Neural cell (in vitro differentiated cells): ENCODE measurements at regions not wholly inside any gene's neighbourhood (a gene's known extent, or its start where the extent isn't known, plus 50 kb on each side); places are given as distances from the start of the nearest gene placed in this dataset.

Experiments
- CTCF ChIP-seq: fragments of 450-650 bp; IDR thresholded peaks from 2 replicates; pipeline ENCODE4 v1.5.1; 2014; ENCODE audit warnings: antibody characterized with exemption, mild to moderate bottlenecking, moderate library complexity; ENCODE audit not compliant: poor library complexity, severe bottlenecking
- EP300 ChIP-seq: fragments of 450-650 bp; conservative IDR thresholded peaks from 2 replicates; pipeline ENCODE4 v1.6.1; 2014; ENCODE audit warnings: antibody characterized with exemption, mild to moderate bottlenecking, moderate library complexity; ENCODE audit not compliant: poor library complexity, severe bottlenecking
- EZH2 ChIP-seq: fragments of 200-600, 300-800 bp; shearing (Covaris generic), sonication (generic); IDR thresholded peaks from 2 replicates; pipeline ENCODE4 v1.6.1; 2014; ENCODE audit warnings: antibody characterized with exemption, low read length, borderline replicate concordance, mild to moderate bottlenecking; ENCODE audit not compliant: insufficient read depth, poor library complexity, severe bottlenecking
- MXI1 ChIP-seq: fragments of 450-650 bp; conservative IDR thresholded peaks from 2 replicates; pipeline ENCODE4 v1.6.1; 2014; ENCODE audit warnings: antibody characterized with exemption, mild to moderate bottlenecking; ENCODE audit not compliant: poor library complexity, severe bottlenecking
- POLR2AphosphoS5 ChIP-seq: IDR thresholded peaks from 2 replicates; pipeline ENCODE4 v1.6.1; 2012
- RAD21 ChIP-seq: fragments of 450-650 bp; conservative IDR thresholded peaks from 2 replicates; pipeline ENCODE4 v1.6.1; 2014; ENCODE audit warnings: antibody characterized with exemption, mild to moderate bottlenecking, moderate library complexity
- TAF1 ChIP-seq: IDR thresholded peaks from 2 replicates; pipeline ENCODE4 v1.6.1; 2012; ENCODE audit warnings: low read depth

- TF ChIP-seq EZH2 (no peak), TAF1 (no peak), CTCF (no peak), POLR2AphosphoS5 (no peak), RAD21 (no peak), EP300 (no peak), MXI1 (no peak)
These were observed 790.9 kb upstream of the GCFC2 start for GRCh38 chr2:76501641-76502040.
